ENCODE measurements at regions not wholly inside any gene's neighbourhood (a gene's known extent, or its start where the extent isn't known, plus 50 kb on each side); places are given as distances from the start of the nearest gene placed in this dataset.

DNA sequence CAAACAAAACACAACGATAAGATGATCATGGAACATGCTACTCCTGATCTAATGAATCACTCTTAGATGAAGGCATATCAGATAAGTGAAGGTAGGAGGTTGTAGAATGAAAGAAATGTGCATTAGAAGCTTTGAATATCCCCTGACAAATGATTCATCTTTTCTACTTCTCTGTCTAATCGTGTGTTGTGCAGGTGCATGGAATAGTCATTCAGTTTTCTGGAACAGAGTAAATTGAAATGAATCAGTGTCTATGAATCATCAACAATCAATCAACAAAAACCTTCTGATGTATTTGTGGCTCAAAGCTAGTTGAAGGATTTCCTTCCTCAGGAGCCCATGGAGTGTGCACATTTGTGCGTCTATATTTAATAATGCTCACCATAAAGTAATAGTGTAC, 1290.4 kb upstream of the PCDH20 start:
- TF ChIP-seq CTCF (IDR thresholded peaks at IDR 0.05; ENCODE audit: insufficient read depth, low read depth, low read length, missing control alignments): no peak
- no peak overlapping the region for H3K4me3 ChIP-seq (ENCODE audit: low read length)
- DNase-seq (ENCODE audit: low read depth): peak; percentile 44

- DNase-seq (ENCODE audit: low read depth): no peak
- H3K4me3 ChIP-seq (ENCODE audit: low read length): no peak overlapping the region
- no peak for TF ChIP-seq CTCF (IDR thresholded peaks at IDR 0.05; ENCODE audit: insufficient read depth, low read depth, low read length, missing control alignments)
These were observed 1289.2 kb upstream of the PCDH20 start for GRCh38 chr13:62704875-62705274.

- TF ChIP-seq CTCF (IDR thresholded peaks at IDR 0.05; ENCODE audit: insufficient read depth, low read depth, low read length, missing control alignments): no peak
- no peak for DNase-seq (ENCODE audit: low read depth)
- no peak overlapping the region for H3K4me3 ChIP-seq (ENCODE audit: low read length)
These were observed 1286.9 kb upstream of the PCDH20 start for GRCh38 chr13:62702502-62702901.

DNA sequence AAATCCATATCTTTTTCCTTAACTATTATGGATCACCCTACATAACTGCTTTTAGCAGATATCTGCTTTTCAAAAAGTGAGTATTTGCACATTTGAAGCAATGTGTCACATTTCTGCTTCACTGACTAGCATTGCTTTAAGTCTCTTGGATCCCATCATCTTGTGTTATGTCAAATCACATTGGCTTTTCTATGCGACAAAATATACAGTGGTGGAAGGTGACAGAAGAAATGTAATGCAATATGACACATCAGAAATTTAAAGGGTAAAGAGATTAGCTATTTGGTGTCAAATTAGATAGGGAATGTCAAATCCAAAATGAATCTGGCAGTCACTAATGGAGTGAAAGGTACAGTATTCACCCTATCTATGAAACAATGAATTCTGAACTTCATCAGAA, 1282.1 kb upstream of the PCDH20 start:
- DNase-seq (ENCODE audit: low read depth): no peak
- no peak for TF ChIP-seq CTCF (IDR thresholded peaks at IDR 0.05; ENCODE audit: insufficient read depth, low read depth, low read length, missing control alignments)
- no peak overlapping the region for H3K4me3 ChIP-seq (ENCODE audit: low read length)

DNA sequence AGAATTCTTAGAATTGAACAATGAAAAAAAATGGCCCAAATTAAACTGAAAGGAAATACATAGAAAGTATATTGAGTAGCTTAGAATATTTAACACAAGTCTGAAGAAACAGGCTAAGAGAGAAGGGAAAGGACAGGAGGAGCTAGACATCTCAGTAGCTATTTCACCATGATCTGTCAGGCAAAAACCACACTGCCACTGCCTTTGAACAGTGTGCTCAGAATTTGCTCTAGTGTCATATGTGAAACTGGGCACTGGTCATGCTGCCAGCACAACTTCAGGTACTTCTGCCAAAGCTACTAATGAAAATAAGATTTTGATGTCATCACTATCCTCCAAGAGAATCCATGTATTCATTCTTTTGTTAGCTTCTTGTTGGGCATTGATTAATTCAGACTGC, 1280.8 kb upstream of the PCDH20 start:
- H3K4me3 ChIP-seq (ENCODE audit: low read length): no peak overlapping the region
- TF ChIP-seq CTCF (IDR thresholded peaks at IDR 0.05; ENCODE audit: insufficient read depth, low read depth, low read length, missing control alignments): no peak
- DNase-seq (ENCODE audit: low read depth): no peak

DNA sequence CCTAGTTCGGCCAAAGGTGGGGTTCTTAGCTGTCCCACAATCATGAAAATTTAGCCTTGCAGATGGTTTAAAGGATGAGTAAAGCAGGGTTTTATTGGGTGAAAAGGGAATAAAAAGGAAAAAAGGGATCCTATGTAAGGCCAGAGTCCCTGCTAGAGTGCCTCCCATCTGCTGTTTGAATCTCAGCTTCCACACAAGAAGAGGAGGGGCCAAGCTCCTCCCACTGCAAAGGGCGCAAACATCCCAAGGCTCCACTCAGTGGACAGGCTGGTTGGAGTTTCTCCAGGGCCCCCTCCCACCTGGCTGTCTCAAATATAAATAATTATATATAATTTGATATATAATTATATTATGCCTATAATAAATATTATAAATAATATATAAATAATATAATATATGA, 1272.1 kb upstream of the PCDH20 start:
- TF ChIP-seq CTCF (IDR thresholded peaks at IDR 0.05; ENCODE audit: insufficient read depth, low read depth, low read length, missing control alignments): no peak
- no peak overlapping the region for H3K4me3 ChIP-seq (ENCODE audit: low read length)
- no peak for DNase-seq (ENCODE audit: low read depth)

DNA sequence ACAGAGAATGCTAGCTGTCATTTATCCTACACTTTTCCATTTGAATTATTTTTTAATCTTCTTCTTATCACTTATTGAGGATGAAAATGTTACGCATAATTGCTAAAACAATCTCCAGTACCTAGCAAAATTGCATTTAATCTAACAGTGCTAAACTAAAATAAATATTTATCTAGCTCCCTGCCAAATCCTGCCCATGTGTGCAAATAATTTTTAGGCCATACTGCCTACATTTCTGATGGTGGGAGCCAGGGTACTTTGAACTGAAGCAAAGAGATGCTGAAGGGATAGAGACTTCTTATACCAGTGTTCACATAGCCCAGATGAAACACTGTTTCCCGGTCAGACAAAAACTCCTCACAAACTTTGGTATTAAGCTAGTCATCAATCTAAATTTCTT, 1268.7 kb upstream of the PCDH20 start:
- no peak for DNase-seq (ENCODE audit: low read depth)
- H3K4me3 ChIP-seq (ENCODE audit: low read length): no peak overlapping the region
- no peak for TF ChIP-seq CTCF (IDR thresholded peaks at IDR 0.05; ENCODE audit: insufficient read depth, low read depth, low read length, missing control alignments)

Measured in epithelial cell of esophagus (primary cell).